ENCODE measurements at regions not wholly inside any gene's neighbourhood (a gene's known extent, or its start where the extent isn't known, plus 50 kb on each side); places are given as distances from the start of the nearest gene placed in this dataset.
A peak's percentile ranks its signal among the peaks of the same experiment; 100 is the strongest.

GRCh38 chr14:30054201-30054600 is 126.6 kb upstream of the PRKD1 start:
- TF ChIP-seq CTCF (IDR thresholded peaks at IDR 0.05; ENCODE audit: borderline replicate concordance, extremely low read depth, insufficient read depth), result no peak
- no peaks in the 10 kb centered on the region for H3K9me3 ChIP-seq (ENCODE audit: control insufficient read depth in 2 of 3, insufficient read depth in 1 of 3, low read length in 3 of 3)
- no peak overlapping the region for H3K27ac ChIP-seq (ENCODE audit: low read depth in 2 of 2, low read length in 2 of 2)
- H3K27me3 ChIP-seq (ENCODE audit: control insufficient read depth, insufficient read depth, low read length), result no peaks in the 10 kb centered on the region
- H3K9ac ChIP-seq (ENCODE audit: low read length in 3 of 3), result no peak overlapping the region
- DNase-seq (peak in 1 of 5 donors; percentile 7), FAIRE-seq (no peak)
- no peak overlapping the region for H3K4me3 ChIP-seq (ENCODE audit: low read length in 3 of 3)
- H3K4me1 ChIP-seq (ENCODE audit: control insufficient read depth in 2 of 3, insufficient read depth in 2 of 3, low read depth in 1 of 3, low read length in 3 of 3), result no peaks in the 10 kb centered on the region
- H3K36me3 ChIP-seq (ENCODE audit: control insufficient read depth in 2 of 3, insufficient read depth in 3 of 3, low read length in 3 of 3), result no peaks in the 10 kb centered on the region
- intact Hi-C loops (cut with DNase I), result no loop called here

- intact Hi-C loops (cut with DNase I), result no loop called here
- H3K4me1 ChIP-seq (ENCODE audit: control insufficient read depth in 2 of 3, insufficient read depth in 2 of 3, low read depth in 1 of 3, low read length in 3 of 3), result no peaks in the 10 kb centered on the region
Measured at GRCh38 chr14:30058401-30058800, 130.8 kb upstream of the PRKD1 start.

GRCh38 chr14:30063746-30064145 is 136.1 kb upstream of the PRKD1 start:
- FAIRE-seq, result no peak
- peaks cover 0 to 6% (median 0%) of the 10 kb centered on the region in 3 donors for H3K4me1 ChIP-seq (ENCODE audit: control insufficient read depth in 2 of 3, insufficient read depth in 2 of 3, low read depth in 1 of 3, low read length in 3 of 3)
- no peak for DNase-seq
- intact Hi-C loops (cut with DNase I), result no loop called here
- TF ChIP-seq CTCF (IDR thresholded peaks at IDR 0.05; ENCODE audit: borderline replicate concordance, extremely low read depth, insufficient read depth), result no peak
- no peak overlapping the region for H3K4me3 ChIP-seq (ENCODE audit: low read length in 3 of 3)
- no peak overlapping the region for H3K9ac ChIP-seq (ENCODE audit: low read length in 3 of 3)
- no peaks in the 10 kb centered on the region for H3K36me3 ChIP-seq (ENCODE audit: control insufficient read depth in 2 of 3, insufficient read depth in 3 of 3, low read length in 3 of 3)
- H3K27me3 ChIP-seq (ENCODE audit: control insufficient read depth, insufficient read depth, low read length), result no peaks in the 10 kb centered on the region
- H3K9me3 ChIP-seq (ENCODE audit: control insufficient read depth in 2 of 3, insufficient read depth in 1 of 3, low read length in 3 of 3), result no peaks in the 10 kb centered on the region
- no peak overlapping the region for H3K27ac ChIP-seq (ENCODE audit: low read depth in 2 of 2, low read length in 2 of 2)

More at GRCh38 chr14:30058401-30058800, 130.8 kb upstream of the PRKD1 start:
- Histone ChIP-seq H3K36me3 (ENCODE audit: control insufficient read depth in 2 of 3, insufficient read depth in 3 of 3, low read length in 3 of 3) (no peaks in the 10 kb centered on the region), H3K27ac (ENCODE audit: low read depth in 2 of 2, low read length in 2 of 2) (no peak overlapping the region), H3K9me3 (ENCODE audit: control insufficient read depth in 2 of 3, insufficient read depth in 1 of 3, low read length in 3 of 3) (no peaks in the 10 kb centered on the region), H3K27me3 (ENCODE audit: control insufficient read depth, insufficient read depth, low read length) (no peaks in the 10 kb centered on the region), H3K9ac (ENCODE audit: low read length in 3 of 3) (no peak overlapping the region), H3K4me3 (ENCODE audit: low read length in 3 of 3) (no peak overlapping the region)
- no peak for DNase-seq
- FAIRE-seq, result no peak
- TF ChIP-seq CTCF (IDR thresholded peaks at IDR 0.05; ENCODE audit: borderline replicate concordance, extremely low read depth, insufficient read depth), result no peak

- Histone ChIP-seq H3K4me1 (ENCODE audit: control insufficient read depth in 2 of 3, insufficient read depth in 2 of 3, low read depth in 1 of 3, low read length in 3 of 3) (peaks cover 0 to 6% (median 0%) of the 10 kb centered on the region in 3 donors), H3K27ac (ENCODE audit: low read depth in 2 of 2, low read length in 2 of 2) (no peak overlapping the region), H3K36me3 (ENCODE audit: control insufficient read depth in 2 of 3, insufficient read depth in 3 of 3, low read length in 3 of 3) (no peaks in the 10 kb centered on the region), H3K27me3 (ENCODE audit: control insufficient read depth, insufficient read depth, low read length) (no peaks in the 10 kb centered on the region), H3K9me3 (ENCODE audit: control insufficient read depth in 2 of 3, insufficient read depth in 1 of 3, low read length in 3 of 3) (no peaks in the 10 kb centered on the region), H3K9ac (ENCODE audit: low read length in 3 of 3) (no peak overlapping the region), H3K4me3 (ENCODE audit: low read length in 3 of 3) (no peak overlapping the region)
- no peak for FAIRE-seq
- intact Hi-C loops (cut with DNase I), result no loop called here
- no peak for DNase-seq
- no peak for TF ChIP-seq CTCF (IDR thresholded peaks at IDR 0.05; ENCODE audit: borderline replicate concordance, extremely low read depth, insufficient read depth)
Measured at GRCh38 chr14:30064454-30064853, 136.8 kb upstream of the PRKD1 start.
